ENCODE measurements at regions not wholly inside any gene's neighbourhood (a gene's known extent, or its start where the extent isn't known, plus 50 kb on each side); places are given as distances from the start of the nearest gene placed in this dataset.

GRCh38 chr1:4957027-4957426 lies 302.6 kb downstream of the AJAP1 start (continued):
- no peak for TF ChIP-seq ZNF462 (CRISPR knock-in tag; IDR thresholded peaks at IDR 0.05)
- TF ChIP-seq ETS1 (IDR thresholded peaks at IDR 0.05) = no peak
- no peak for TF ChIP-seq NANOG (IDR thresholded peaks at IDR 0.05; ENCODE audit: borderline replicate concordance)
- no peak for TF ChIP-seq EZH2 (IDR thresholded peaks at IDR 0.05; ENCODE audit: low read depth, unreplicated experiment)
- TF ChIP-seq ZNF331 (CRISPR knock-in tag; IDR thresholded peaks at IDR 0.05; ENCODE audit: low read depth) = no peak

- no peak for DNase-seq (ENCODE audit: low spot score)
- ATAC-seq = no peak
- H3K9me2 ChIP-seq (ENCODE audit: insufficient read depth) = no peaks in the 10 kb centered on the region
- no peak overlapping the region for H3K27ac Mint-ChIP-seq
- peaks cover 38% of the 10 kb centered on the region for H3K9me3 Mint-ChIP-seq
- H3K4me3 ChIP-seq = no peak overlapping the region
- H3K79me2 ChIP-seq (replicated peaks; ENCODE audit: insufficient read depth) = no peaks in the 10 kb centered on the region
- H3K4me2 ChIP-seq = no peak overlapping the region
- no peaks in the 10 kb centered on the region for H3K27me3 ChIP-seq (ENCODE audit: insufficient read depth)
- H3K4me1 ChIP-seq (ENCODE audit: insufficient read depth) = no peaks in the 10 kb centered on the region
- no peak overlapping the region for H3K4me3 Mint-ChIP-seq
- H3F3A ChIP-seq (replicated peaks; ENCODE audit: low read depth) = no peaks in the 10 kb centered on the region
- no peaks in the 10 kb centered on the region for H3K4me1 Mint-ChIP-seq
- no peak overlapping the region for H2AFZ ChIP-seq
- no peaks in the 10 kb centered on the region; the same call in 1 of the 2 replicates for H3K36me3 ChIP-seq (ENCODE audit: insufficient read depth)
- no peak overlapping the region for H3K27ac ChIP-seq (ENCODE audit: low read depth)
- H4K20me1 ChIP-seq (replicated peaks; ENCODE audit: insufficient read depth) = no peaks in the 10 kb centered on the region
- peaks cover 7% of the 10 kb centered on the region; the same call in 2 of the 3 replicates for H3K36me3 Mint-ChIP-seq (ENCODE audit: low read depth)
- peaks cover 4% of the 10 kb centered on the region for H3K27me3 Mint-ChIP-seq (ENCODE audit: insufficient read depth, low read depth, poor library complexity)
- TF ChIP-seq ZNF462 (CRISPR knock-in tag; IDR thresholded peaks at IDR 0.05) (no peak), CREB1 (CRISPR knock-in tag; IDR thresholded peaks at IDR 0.05; ENCODE audit: low read depth) (no peak), ZNF114 (CRISPR knock-in tag; IDR thresholded peaks at IDR 0.05) (no peak), ZNF331 (CRISPR knock-in tag; IDR thresholded peaks at IDR 0.05; ENCODE audit: low read depth) (no peak), JUNB (IDR thresholded peaks at IDR 0.05; ENCODE audit: unreplicated experiment) (no peak), EZH2phosphoT487 (IDR thresholded peaks at IDR 0.05; ENCODE audit: unreplicated experiment) (no peak)
Measured at GRCh38 chr1:4954392-4954791, 300.0 kb downstream of the AJAP1 start.
